Right renal cortex interstitium (tissue), 3 donors: ENCODE measurements at regions not wholly inside any gene's neighbourhood (a gene's known extent, or its start where the extent isn't known, plus 50 kb on each side); places are given as distances from the start of the nearest gene placed in this dataset.
"Not testable (repeated sequence)": the region's sequence is repeated elsewhere in the genome, so short reads cannot be mapped to it uniquely, and the experiment has no call there.

Source experiments
- DNase-seq, 3 donors: peaks; one replicate each; pipeline ENCODE4 v3.0.0-alpha.2; 2013; ENCODE audit warnings: low read depth in 3 of 3, low spot score in 2 of 3

- DNase-seq: no peak
These were observed 109.4 kb upstream of the ACBD5 start for GRCh38 chr10:27349987-27350386.

DNA sequence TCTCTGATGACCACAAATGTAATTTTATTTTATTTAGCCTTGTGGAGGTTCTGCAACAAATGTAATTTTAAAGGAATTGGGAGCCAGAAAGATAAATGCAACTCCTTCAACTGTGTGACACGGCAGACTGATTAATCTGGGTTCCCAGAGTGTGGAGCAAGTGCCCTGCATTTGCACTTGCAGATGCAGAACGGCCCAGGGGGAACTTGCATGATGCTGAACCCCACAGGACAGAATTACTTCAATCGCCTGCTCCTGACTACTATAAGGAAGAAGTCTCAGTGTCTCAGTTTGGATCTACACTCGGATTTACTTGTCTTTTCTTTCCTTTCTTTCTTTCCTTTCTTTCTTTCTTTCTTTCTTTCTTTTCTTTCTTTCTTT lies 107.2 kb upstream of the ACBD5 start:
- DNase-seq: not testable (repeated sequence)

DNA sequence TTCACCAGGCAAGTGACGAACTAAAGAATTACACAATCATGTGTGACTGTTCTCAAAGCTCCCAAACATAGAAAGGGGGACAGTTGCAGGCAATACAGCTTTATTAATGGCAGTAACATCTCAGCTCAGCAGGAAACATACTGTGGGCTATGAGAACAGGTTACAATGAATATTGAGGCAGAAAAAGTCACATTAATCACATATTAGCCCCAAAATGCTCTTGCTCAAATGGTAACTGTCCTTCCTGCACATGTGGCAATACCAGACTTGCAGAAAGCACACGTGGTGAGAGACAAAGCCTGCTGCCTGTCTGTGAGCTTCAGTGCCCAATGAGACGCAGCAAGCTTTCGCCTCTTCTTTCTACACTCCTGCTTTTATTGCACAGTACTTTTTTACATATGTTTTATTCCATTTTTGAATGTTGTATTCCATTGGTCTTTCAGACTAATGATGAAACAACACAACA lies 104.9 kb upstream of the ACBD5 start:
- DNase-seq: no peak

GRCh38 chr10:27344568-27345454 lies 104.2 kb upstream of the ACBD5 start:
- no peak for DNase-seq

DNA sequence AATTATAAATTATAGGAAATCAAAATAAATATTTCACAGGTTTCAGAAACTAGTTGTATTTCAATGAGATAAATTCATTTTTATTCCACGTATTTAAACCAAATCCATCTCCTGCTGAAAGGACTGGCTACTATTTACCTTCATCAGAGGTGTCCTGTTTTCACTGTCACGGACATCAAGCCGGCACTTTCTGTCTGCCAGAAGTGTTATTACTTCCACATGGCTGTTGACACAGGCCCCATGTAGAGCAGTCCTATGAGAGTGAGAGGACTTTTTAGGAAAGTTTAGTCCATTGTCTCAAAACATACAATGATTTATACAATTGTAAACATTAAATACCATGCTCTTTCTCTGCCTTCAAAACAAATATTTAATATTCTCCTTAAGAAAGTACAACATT lies 100.4 kb upstream of the ACBD5 start:
- no peak for DNase-seq

- not testable (repeated sequence) for DNase-seq
These were observed 94.6 kb upstream of the ACBD5 start for GRCh38 chr10:27335246-27335645.

GRCh38 chr10:27330074-27330473 lies 89.5 kb upstream of the ACBD5 start:
- DNase-seq: no peak

DNA sequence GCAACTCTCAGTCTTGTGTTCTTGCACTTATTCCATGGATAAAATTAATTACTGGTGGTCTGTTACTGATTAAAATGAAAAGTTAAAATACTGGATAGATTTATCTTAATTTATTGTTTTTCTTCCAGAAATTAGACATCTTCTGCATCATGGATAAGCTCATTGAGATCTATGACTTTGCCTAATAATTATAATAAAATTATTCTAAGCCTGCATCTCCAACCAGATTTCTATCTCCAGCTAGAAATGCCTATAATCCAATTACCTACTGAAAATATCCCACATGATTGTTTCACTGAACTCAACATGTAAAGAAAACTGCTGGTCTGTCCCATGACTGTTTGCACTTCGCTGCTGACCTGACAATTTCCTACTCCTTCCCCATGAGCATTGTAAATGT lies 88.3 kb upstream of the ACBD5 start:
- no peak for DNase-seq

DNA sequence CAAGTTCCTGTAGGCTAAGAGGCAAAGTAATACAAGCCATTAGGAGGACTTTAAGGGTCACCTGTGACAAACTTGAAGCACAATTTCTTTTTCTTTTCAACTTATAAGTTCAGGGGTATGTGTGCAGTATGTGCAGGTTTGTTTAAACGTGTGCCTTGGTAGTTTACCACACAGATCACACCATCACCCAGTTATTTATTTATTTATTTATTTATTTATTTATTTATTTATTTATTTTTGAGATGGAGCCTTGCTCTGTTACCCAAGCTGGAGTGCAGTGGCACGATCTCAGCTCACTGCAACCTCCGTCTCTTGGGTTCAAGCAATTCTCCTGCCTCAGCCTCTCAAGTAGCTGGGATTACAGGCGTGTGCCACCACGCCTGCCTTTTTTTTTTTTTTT lies 86.2 kb upstream of the ACBD5 start:
- not testable (repeated sequence) for DNase-seq

DNA sequence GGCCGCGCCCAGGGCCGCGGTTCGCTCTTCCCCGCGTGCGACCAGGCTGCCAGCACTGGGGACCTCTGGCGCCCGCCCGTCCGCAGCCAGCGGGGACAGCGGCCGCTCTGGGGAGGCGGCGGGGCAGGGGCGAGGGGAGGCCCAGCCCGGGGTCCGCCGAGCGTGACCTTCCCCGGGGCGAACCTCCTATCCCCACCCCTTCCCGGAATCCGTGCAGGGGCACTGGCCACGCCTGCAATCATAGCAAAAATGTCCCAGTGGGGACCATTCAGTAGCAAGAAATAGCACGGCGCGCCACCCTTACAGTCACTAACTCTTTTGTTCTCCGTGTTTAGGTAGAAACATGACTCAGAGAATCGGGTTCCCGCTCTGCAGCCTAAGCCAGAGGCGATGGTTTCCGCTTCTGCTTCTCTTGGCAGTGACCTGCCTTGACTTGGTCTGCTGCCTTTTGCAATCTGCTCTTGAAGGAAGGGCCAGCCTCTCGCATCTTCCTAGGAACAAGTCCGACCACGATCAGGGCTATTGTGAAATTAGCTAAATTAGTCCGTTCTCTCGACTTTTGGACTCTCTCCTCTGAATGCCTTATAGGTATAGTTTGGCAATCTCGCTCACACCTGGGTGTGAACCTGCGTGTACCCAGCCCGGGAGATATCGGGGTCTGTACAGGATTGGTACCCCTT lies 79.3 kb upstream of the ACBD5 start:
- DNase-seq: peak; percentile 20 to 29 (median 26)

GRCh38 chr10:27319139-27319538 lies 78.5 kb upstream of the ACBD5 start:
- not testable (repeated sequence) for DNase-seq

GRCh38 chr10:27315082-27315481 lies 74.5 kb upstream of the ACBD5 start:
- DNase-seq: not testable (repeated sequence)

DNA sequence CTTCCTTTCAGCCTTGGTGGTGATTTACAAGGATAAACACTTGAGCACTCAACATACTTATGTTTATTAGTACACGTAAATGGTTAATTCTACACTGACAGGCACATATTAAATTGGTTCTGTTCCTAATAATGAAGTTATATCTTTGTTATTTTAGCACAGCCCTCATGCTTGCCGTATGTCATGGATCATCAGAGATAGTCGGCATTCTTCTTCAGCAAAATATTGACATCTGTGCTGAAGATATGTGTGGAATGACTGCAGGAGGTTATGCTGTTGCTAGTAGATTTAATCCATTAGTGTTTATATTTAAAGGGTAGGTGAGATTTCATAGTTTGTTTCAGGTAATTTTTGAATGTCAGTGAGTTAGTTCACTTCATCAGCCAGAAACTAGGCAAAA lies 73.0 kb upstream of the ACBD5 start:
- DNase-seq: not testable (repeated sequence)

- no peak for DNase-seq
These were observed 72.3 kb upstream of the ACBD5 start for GRCh38 chr10:27312854-27313253.

DNA sequence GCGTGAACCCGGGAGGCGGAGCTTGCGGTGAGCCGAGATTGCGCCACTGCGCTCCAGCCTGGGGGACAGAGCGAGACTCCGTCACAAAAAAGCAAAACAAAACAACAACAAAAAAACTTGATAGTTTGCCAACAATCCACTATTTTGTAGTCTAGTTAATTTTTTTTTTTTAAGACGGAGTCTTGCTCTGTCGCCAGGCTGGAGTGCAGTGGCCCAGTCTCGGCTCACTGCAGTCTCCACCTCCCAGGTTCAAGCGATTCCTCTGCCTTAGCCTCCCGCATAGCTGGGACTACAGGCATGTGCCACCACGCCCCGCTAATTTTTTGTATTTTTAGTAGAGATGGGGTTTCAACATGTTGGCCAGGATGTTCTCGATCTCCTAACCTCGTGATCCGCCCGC lies 71.2 kb upstream of the ACBD5 start:
- not testable (repeated sequence) for DNase-seq

DNA sequence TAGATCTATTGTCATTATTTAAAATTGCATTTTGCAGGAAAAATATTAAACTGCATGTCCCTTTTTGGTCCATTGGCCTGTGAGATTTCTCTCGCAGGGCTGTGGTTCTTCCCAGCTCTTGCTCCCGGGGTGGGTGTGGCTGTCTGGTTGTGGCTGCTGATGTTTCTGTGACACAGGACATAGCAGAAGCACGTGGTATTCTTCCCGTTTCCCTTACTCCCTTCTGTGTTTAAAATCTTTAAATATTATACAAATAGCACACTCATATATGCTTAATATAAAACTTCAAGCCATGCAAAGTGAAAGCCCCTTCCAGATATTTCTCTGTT lies 57.9 kb upstream of the ACBD5 start:
- not testable (repeated sequence) for DNase-seq

- DNase-seq: no peak
These were observed 57.4 kb upstream of the ACBD5 start for GRCh38 chr10:27297844-27298521.

DNA sequence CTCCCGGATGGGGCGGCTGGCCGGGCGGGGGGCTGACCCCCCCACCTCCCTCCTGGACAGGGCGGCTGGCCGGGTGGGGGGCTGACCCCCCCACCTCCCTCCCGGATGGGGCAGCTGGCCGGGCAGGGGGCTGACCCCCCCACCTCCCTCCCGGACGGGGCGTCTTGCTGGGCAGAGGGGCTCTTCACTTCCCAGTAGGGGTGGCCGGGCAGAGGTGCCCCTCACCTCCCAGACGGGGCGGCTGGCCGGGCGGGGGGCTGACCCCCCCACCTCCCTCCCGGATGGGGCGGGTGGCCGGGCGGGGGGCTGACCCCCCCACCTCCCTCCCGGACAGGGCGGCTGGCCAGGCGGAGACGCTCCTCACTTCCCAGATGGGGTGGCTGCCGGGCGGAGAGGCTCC lies 55.7 kb upstream of the ACBD5 start:
- not testable (repeated sequence) for DNase-seq

GRCh38 chr10:27291253-27291895 lies 50.8 kb upstream of the ACBD5 start:
- not testable (repeated sequence) for DNase-seq
